ENCODE measurements at regions not wholly inside any gene's neighbourhood (a gene's known extent, or its start where the extent isn't known, plus 50 kb on each side); places are given as distances from the start of the nearest gene placed in this dataset.

DNA sequence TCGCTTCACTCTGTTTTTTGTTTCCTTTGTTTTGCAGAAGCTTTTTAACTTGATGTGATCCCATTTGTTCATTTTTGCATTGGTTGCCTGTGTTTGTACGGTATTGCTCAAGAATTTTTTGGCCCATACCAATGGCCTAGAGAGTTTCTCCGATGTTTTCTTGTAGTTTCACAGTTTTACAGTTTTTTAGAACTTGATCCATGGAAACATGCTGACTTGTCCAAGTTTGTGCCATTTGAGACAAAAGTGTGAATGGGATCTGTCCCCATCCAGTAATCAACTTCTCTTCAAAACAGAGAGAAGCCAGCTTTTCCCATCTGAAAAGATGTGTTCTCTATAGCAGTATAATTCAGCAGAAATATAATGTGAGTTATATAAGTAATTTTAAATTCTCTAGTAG lies 266.5 kb upstream of the LRTM1 start:
- H3K9ac ChIP-seq (ENCODE audit: low read depth, low read length): no peak overlapping the region
- H3K4me2 ChIP-seq (ENCODE audit: low read length): no peak overlapping the region
- no peaks in the 10 kb centered on the region for H3K36me3 ChIP-seq (ENCODE audit: insufficient read depth, low read length)
- H3K9me3 ChIP-seq (replicated peaks; ENCODE audit: low read length): no peaks in the 10 kb centered on the region
- no peaks in the 10 kb centered on the region for H3K27me3 ChIP-seq (ENCODE audit: control insufficient read depth, insufficient read depth, low read length)
- H3K4me3 ChIP-seq (ENCODE audit: low read length): no peak overlapping the region
- H3K4me1 ChIP-seq (ENCODE audit: control insufficient read depth, insufficient read depth, low read length): peaks cover 42% of the 10 kb centered on the region

DNA sequence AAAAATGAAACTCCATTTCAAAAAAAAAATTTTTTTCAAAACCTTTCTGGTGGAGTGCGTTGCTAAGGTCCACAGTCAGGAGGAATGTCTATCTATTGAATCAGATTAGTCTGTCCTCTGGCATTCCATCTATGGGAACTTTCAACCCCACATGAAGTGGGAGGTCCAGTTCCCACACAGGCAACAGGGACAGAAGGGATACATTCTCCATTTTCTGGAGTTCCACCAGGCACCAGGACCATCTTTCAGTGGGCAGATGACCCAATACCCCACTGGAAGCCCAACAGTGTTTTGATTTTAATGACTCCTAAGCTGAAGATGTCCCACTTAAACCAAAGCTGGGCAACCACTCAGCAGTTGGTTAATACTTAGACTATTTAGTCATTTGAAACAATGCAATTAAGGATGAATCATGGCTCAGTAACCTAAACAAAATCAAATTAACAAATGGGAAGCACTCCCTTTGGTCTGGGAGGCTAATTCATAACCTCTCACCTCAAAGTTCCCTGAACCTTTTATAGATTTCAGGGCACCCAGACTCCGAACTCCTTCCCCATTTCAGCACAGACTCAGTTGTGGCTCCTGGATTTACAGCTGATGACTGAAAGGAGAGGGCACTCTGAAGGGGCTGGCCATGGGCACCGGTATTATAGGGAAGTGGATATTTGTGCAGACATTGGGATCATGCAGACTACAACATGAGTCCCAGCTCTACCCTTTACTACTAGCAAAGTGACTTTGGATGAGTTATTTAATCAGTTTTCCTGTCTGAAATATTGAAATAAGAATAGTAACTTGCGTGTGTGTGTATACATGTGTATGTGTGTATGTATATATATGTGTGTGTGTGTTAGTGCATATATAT lies 264.3 kb upstream of the LRTM1 start:
- Histone ChIP-seq H3K4me1 (ENCODE audit: control insufficient read depth, insufficient read depth, low read length) (peaks cover 34% of the 10 kb centered on the region), H3K27me3 (ENCODE audit: control insufficient read depth, insufficient read depth, low read length) (no peaks in the 10 kb centered on the region), H3K9me3 (replicated peaks; ENCODE audit: low read length) (no peaks in the 10 kb centered on the region), H3K9ac (ENCODE audit: low read depth, low read length) (peak overlapping the region; percentile 76), H3K36me3 (ENCODE audit: insufficient read depth, low read length) (no peaks in the 10 kb centered on the region), H3K4me2 (ENCODE audit: low read length) (peak overlapping the region; percentile 17), H3K4me3 (ENCODE audit: low read length) (no peak overlapping the region)

DNA sequence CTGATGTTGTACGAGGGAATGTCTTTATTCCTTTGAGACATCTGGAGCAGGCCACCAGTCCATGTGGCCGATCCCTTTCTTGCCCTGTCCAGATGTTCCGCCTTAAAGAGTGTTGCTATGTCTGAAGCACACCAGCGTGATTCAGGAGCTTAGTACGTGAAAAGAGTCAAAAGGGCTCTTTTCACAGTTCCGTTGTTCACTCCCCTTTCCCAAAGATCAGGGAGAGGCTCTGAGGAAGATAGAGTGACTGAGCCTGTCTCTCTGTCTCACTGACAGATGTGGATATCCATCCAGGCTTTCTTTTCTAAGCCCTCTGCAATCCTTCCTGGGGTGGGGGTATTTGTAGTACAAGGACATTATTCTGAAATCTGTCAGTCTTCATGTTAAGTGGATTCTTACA lies 262.5 kb upstream of the LRTM1 start:
- Histone ChIP-seq H3K27me3 (ENCODE audit: control insufficient read depth, insufficient read depth, low read length) (no peaks in the 10 kb centered on the region), H3K4me3 (ENCODE audit: low read length) (no peak overlapping the region), H3K9me3 (replicated peaks; ENCODE audit: low read length) (no peaks in the 10 kb centered on the region), H3K4me2 (ENCODE audit: low read length) (no peak overlapping the region), H3K9ac (ENCODE audit: low read depth, low read length) (peak overlapping the region; percentile 70), H3K36me3 (ENCODE audit: insufficient read depth, low read length) (no peaks in the 10 kb centered on the region), H3K4me1 (ENCODE audit: control insufficient read depth, insufficient read depth, low read length) (peaks cover 34% of the 10 kb centered on the region)

DNA sequence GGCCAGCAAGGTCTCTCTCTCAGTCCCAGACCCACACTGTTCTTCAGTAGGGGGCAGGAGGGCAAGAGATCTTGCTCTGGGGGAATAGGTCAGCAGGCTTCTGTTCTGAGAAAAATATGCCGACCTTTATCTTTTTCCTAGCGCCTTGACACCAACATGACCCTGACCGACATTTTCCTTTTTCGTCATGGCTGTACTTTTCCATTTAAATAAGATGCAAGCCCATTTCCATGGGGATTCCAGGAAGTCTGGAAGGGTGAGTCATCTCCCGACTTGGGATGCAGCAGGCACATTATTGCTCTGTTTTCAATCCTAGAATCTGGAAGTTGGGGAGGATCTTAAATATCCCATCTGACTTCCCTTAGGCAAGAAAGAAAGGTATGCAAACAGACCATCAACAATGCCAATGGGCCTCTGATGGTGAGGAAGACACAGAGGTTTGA lies 261.5 kb upstream of the LRTM1 start:
- Histone ChIP-seq H3K27me3 (ENCODE audit: control insufficient read depth, insufficient read depth, low read length) (no peaks in the 10 kb centered on the region), H3K9ac (ENCODE audit: low read depth, low read length) (peak overlapping the region; percentile 70), H3K4me1 (ENCODE audit: control insufficient read depth, insufficient read depth, low read length) (peaks cover 34% of the 10 kb centered on the region), H3K36me3 (ENCODE audit: insufficient read depth, low read length) (no peaks in the 10 kb centered on the region), H3K9me3 (replicated peaks; ENCODE audit: low read length) (no peaks in the 10 kb centered on the region), H3K4me2 (ENCODE audit: low read length) (no peak overlapping the region), H3K4me3 (ENCODE audit: low read length) (no peak overlapping the region)

DNA sequence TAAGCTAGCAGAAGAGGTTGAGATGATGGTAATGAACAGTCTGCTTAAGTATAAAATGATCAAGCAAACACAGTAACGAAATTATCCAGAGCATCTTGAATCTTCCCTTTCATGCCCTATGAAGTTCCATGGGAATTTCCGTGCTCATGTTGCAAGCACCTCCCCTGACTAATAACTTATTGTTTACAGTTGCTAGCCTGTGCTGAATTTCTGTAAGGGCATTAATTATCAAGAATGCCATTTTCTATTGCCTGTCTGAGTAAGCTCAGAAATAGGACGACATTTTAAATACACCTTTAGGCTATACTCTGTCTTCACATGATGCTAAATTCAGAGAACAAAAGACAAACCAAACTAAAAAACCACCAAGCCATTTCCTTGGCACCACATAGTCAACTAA lies 257.5 kb upstream of the LRTM1 start:
- peaks cover 19% of the 10 kb centered on the region for H3K4me1 ChIP-seq (ENCODE audit: control insufficient read depth, insufficient read depth, low read length)

DNA sequence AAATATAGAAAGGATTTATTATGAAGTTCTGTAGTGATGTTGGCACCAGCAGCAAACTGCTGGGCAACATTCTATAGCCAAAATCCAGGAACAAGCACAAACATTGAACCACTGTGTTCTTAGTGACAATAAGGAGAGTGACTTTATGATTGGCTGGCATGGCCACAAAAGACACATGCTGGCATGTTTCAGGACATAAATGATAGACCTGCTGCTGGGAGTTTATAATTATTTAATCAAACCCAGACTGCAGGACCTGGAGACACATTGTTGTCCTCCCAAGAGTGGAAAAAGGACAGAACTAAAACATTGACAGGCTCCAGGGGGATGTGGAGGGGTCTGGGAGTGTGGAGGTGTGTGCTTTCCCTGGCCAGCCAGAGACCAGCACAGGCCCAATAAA lies 255.3 kb upstream of the LRTM1 start:
- no peak overlapping the region for H3K4me3 ChIP-seq (ENCODE audit: low read length)
- no peak overlapping the region for H3K9ac ChIP-seq (ENCODE audit: low read depth, low read length)
- H3K9me3 ChIP-seq (replicated peaks; ENCODE audit: low read length): no peaks in the 10 kb centered on the region
- H3K4me2 ChIP-seq (ENCODE audit: low read length): no peak overlapping the region
- no peaks in the 10 kb centered on the region for H3K36me3 ChIP-seq (ENCODE audit: insufficient read depth, low read length)
- H3K27me3 ChIP-seq (ENCODE audit: control insufficient read depth, insufficient read depth, low read length): no peaks in the 10 kb centered on the region
- H3K4me1 ChIP-seq (ENCODE audit: control insufficient read depth, insufficient read depth, low read length): peaks cover 11% of the 10 kb centered on the region

More for the DNA sequence above, 257.5 kb upstream of the LRTM1 start:
- no peak overlapping the region for H3K9ac ChIP-seq (ENCODE audit: low read depth, low read length)
- no peaks in the 10 kb centered on the region for H3K9me3 ChIP-seq (replicated peaks; ENCODE audit: low read length)
- H3K4me2 ChIP-seq (ENCODE audit: low read length): no peak overlapping the region
- H3K4me3 ChIP-seq (ENCODE audit: low read length): no peak overlapping the region
- H3K27me3 ChIP-seq (ENCODE audit: control insufficient read depth, insufficient read depth, low read length): no peaks in the 10 kb centered on the region
- no peaks in the 10 kb centered on the region for H3K36me3 ChIP-seq (ENCODE audit: insufficient read depth, low read length)

DNA sequence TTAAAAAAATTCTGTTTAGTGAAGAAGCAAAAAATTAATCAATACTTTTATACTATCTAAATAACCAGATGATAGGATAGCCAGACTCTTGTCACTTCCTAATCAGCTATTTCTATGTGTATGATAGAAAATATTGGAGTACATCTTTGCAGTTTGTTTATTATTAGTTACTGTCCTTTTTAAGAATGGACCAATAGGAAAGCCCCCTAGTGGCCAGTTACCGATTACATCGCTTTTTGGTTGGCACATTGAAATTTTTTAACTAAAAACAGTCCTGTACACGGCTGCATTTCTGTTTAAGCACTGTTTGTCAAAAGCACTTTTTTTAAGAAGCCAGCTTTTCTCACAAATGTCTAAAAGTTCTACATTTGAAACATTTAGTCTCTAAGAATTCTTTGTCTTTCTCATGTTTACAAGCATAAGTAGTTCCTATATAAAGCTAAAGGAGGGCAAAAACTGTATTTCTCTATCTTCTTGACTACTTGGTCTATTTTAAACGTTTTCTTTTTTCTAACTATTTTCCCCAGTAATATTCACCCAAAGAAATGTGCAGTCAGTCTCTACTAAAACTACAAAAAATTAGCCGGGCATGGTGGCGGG lies 253.2 kb upstream of the LRTM1 start:
- Histone ChIP-seq H3K4me3 (ENCODE audit: low read length) (no peak overlapping the region), H3K4me1 (ENCODE audit: control insufficient read depth, insufficient read depth, low read length) (peaks cover 15% of the 10 kb centered on the region), H3K27me3 (ENCODE audit: control insufficient read depth, insufficient read depth, low read length) (no peaks in the 10 kb centered on the region), H3K36me3 (ENCODE audit: insufficient read depth, low read length) (no peaks in the 10 kb centered on the region), H3K9me3 (replicated peaks; ENCODE audit: low read length) (no peaks in the 10 kb centered on the region), H3K4me2 (ENCODE audit: low read length) (no peak overlapping the region), H3K9ac (ENCODE audit: low read depth, low read length) (peak overlapping the region; percentile 48)

DNA sequence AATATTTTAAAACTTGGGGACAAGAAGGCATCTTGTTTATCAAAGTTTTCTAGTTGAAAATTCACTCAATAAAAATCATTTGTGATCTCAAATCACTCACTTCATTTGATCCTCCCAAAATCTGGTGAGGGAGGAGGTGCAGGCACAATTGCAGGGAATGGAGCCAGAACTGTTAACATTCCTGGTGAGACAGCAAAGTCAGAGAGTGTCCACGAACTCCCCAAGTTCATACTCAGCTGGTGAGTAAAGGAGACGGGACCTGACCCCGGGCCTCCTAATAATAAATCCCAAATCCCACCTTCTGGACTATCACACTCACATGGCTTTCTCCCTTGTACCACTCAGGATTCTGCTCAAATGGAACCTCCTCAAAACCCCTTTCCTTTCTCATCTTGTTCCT lies 252.3 kb upstream of the LRTM1 start:
- Histone ChIP-seq H3K4me1 (ENCODE audit: control insufficient read depth, insufficient read depth, low read length) (peaks cover 15% of the 10 kb centered on the region), H3K36me3 (ENCODE audit: insufficient read depth, low read length) (no peaks in the 10 kb centered on the region), H3K4me3 (ENCODE audit: low read length) (peak overlapping the region; percentile 13), H3K9me3 (replicated peaks; ENCODE audit: low read length) (no peaks in the 10 kb centered on the region), H3K27me3 (ENCODE audit: control insufficient read depth, insufficient read depth, low read length) (no peaks in the 10 kb centered on the region), H3K4me2 (ENCODE audit: low read length) (peak overlapping the region; percentile 25), H3K9ac (ENCODE audit: low read depth, low read length) (peak overlapping the region; percentile 30)

DNA sequence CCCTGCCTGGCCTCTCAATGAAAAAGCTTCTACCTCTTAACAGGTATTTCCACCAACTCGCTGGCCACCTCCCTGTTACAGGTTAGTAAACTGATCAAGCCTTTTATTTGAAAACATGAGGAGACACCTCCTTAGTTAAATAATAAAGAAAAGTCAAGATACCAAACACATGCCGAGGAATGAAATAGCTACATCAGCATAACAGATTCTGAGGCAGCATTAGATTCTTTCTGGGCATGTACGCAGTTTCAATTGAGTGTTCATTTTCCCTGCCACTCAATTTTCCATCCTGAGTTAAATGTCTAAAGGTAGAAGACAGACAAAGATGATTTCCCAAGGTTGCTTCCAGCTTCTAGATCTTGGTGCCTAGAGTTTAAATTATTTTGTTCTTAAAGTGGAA lies 250.5 kb upstream of the LRTM1 start:
- H3K36me3 ChIP-seq (ENCODE audit: insufficient read depth, low read length): no peaks in the 10 kb centered on the region
- H3K4me1 ChIP-seq (ENCODE audit: control insufficient read depth, insufficient read depth, low read length): peaks cover 23% of the 10 kb centered on the region
- H3K27me3 ChIP-seq (ENCODE audit: control insufficient read depth, insufficient read depth, low read length): no peaks in the 10 kb centered on the region
- H3K4me3 ChIP-seq (ENCODE audit: low read length): no peak overlapping the region
- H3K9me3 ChIP-seq (replicated peaks; ENCODE audit: low read length): no peaks in the 10 kb centered on the region
- H3K4me2 ChIP-seq (ENCODE audit: low read length): no peak overlapping the region
- no peak overlapping the region for H3K9ac ChIP-seq (ENCODE audit: low read depth, low read length)

DNA sequence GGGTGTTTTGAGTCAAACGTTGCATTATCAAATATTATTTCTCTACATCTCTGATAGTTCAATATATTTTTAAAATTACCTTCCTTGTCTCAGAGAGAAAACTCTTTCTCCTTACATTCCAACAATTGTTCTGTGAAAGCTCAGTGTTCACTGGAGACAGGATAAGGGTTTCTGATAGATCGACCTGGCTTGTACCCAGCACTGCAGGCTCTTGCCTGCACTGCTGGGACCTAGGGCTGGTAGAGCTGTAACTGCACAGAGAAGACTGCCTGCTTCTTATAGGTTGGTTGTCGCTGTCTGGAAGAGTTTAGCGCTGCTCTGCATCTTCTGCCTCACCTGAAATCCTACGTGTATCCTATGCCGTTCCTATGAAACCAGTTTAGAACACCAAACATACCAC lies 249.9 kb upstream of the LRTM1 start:
- Histone ChIP-seq H3K4me2 (ENCODE audit: low read length) (no peak overlapping the region), H3K27me3 (ENCODE audit: control insufficient read depth, insufficient read depth, low read length) (no peaks in the 10 kb centered on the region), H3K4me1 (ENCODE audit: control insufficient read depth, insufficient read depth, low read length) (peaks cover 28% of the 10 kb centered on the region), H3K9me3 (replicated peaks; ENCODE audit: low read length) (no peaks in the 10 kb centered on the region), H3K9ac (ENCODE audit: low read depth, low read length) (no peak overlapping the region), H3K4me3 (ENCODE audit: low read length) (no peak overlapping the region), H3K36me3 (ENCODE audit: insufficient read depth, low read length) (no peaks in the 10 kb centered on the region)

DNA sequence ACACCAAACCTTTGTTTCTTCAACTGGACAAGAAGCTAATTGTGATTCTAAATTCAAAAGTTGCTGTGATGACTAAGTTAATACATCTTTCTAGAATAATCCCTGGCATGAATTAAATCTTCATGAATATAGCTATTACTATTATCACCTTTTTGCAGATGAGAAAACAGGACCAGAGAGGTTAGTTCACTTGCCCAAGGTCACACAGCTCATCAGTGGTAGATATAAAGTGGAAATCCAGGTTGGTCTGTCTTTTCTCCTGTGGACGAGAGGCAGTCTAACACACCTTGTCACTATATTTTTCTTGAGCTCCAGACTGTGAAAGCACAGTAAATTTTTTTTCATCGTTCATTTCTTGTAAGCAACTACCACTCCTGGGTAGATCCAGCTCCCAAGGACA lies 247.6 kb upstream of the LRTM1 start:
- no peak overlapping the region for H3K9ac ChIP-seq (ENCODE audit: low read depth, low read length)
- H3K4me1 ChIP-seq (ENCODE audit: control insufficient read depth, insufficient read depth, low read length): peaks cover 31% of the 10 kb centered on the region
- no peak overlapping the region for H3K4me2 ChIP-seq (ENCODE audit: low read length)
- no peaks in the 10 kb centered on the region for H3K9me3 ChIP-seq (replicated peaks; ENCODE audit: low read length)
- no peaks in the 10 kb centered on the region for H3K36me3 ChIP-seq (ENCODE audit: insufficient read depth, low read length)
- no peak overlapping the region for H3K4me3 ChIP-seq (ENCODE audit: low read length)
- H3K27me3 ChIP-seq (ENCODE audit: control insufficient read depth, insufficient read depth, low read length): no peaks in the 10 kb centered on the region

DNA sequence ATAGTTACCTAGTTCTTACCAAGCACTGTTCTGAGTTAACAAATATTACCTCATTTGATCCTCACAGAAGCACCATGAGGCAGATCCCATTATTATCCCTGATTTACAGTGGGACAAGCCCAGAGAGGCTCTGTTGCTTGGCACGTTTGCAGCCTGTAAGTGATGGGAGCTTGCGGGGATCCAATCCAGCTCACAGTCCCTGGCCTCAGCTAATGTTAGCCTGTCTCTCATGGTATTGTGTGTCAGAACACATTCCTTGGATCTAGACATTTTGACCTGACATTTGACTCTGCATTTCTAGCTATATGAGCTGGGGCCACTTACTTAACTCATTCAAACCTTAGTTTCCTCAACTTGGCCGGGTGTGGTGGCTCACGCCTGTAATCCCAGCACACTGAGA lies 246.9 kb upstream of the LRTM1 start:
- Histone ChIP-seq H3K4me1 (ENCODE audit: control insufficient read depth, insufficient read depth, low read length) (peaks cover 31% of the 10 kb centered on the region), H3K9me3 (replicated peaks; ENCODE audit: low read length) (no peaks in the 10 kb centered on the region), H3K4me2 (ENCODE audit: low read length) (no peak overlapping the region), H3K9ac (ENCODE audit: low read depth, low read length) (no peak overlapping the region), H3K36me3 (ENCODE audit: insufficient read depth, low read length) (no peaks in the 10 kb centered on the region), H3K4me3 (ENCODE audit: low read length) (no peak overlapping the region), H3K27me3 (ENCODE audit: control insufficient read depth, insufficient read depth, low read length) (no peaks in the 10 kb centered on the region)
